ENCODE measurements at regions not wholly inside any gene's neighbourhood (a gene's known extent, or its start where the extent isn't known, plus 50 kb on each side); places are given as distances from the start of the nearest gene placed in this dataset.

- H3K4me3 ChIP-seq (ENCODE audit: low read depth, low read length): no peak overlapping the region
- DNase-seq (ENCODE audit: low read depth) (no peak), FAIRE-seq (no peak)
Measured at GRCh38 chr13:105972306-105972721, 563.1 kb downstream of the EFNB2 start.

DNA sequence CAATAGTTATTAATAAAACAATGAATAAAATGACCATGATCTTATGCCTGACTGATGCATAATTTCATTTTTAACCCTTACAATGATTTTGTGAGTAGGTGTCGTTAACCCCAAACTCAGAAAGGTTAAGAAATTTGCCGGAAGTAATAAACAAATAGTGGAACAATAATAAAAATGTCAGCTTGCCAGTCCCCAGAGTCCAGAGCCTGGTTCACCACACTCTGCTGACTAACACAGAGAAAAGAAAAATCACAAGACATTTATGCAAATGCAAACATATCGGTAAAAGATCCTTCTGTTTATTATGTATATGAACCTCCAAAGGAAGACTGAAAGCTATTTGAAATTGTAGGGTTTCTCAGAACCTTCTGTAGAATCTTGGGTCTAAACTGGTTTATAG lies 563.7 kb downstream of the EFNB2 start:
- TF ChIP-seq CTCF (IDR thresholded peaks at IDR 0.05; ENCODE audit: insufficient read depth, low read length, severe bottlenecking): no peak
- no peaks in the 10 kb centered on the region for H3K27me3 ChIP-seq (ENCODE audit: control insufficient read depth, insufficient read depth, low read length)
- H3K36me3 ChIP-seq (ENCODE audit: control insufficient read depth, insufficient read depth, low read length): no peaks in the 10 kb centered on the region
- DNase-seq (ENCODE audit: low read depth) (no peak), FAIRE-seq (no peak)
- H3K4me3 ChIP-seq (ENCODE audit: low read depth, low read length): no peak overlapping the region

More at GRCh38 chr13:105972306-105972721, 563.1 kb downstream of the EFNB2 start:
- Histone ChIP-seq H3K36me3 (ENCODE audit: control insufficient read depth, insufficient read depth, low read length) (no peaks in the 10 kb centered on the region), H3K27me3 (ENCODE audit: control insufficient read depth, insufficient read depth, low read length) (no peaks in the 10 kb centered on the region)
- TF ChIP-seq CTCF (IDR thresholded peaks at IDR 0.05; ENCODE audit: insufficient read depth, low read length, severe bottlenecking): no peak

DNA sequence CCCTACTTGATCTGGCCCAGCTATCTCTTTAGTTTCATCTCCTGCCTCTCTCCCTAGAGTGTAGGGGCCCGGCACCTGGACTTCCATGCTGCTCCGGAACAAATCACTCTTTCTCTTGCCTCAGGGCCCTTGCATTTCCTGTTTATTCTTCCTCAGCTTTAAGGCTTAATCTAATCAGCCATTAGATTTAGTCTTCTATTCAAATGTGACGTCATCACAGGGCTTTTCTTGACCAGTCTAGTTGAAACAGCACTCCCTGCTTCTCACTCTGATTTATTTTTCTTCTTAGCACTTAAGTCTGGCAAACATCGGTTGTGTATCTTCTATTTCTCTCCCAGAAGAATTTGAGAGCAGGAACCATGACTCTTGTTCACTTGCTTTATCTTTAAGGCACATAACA lies 564.1 kb downstream of the EFNB2 start:
- Histone ChIP-seq H3K36me3 (ENCODE audit: control insufficient read depth, insufficient read depth, low read length) (no peaks in the 10 kb centered on the region), H3K4me3 (ENCODE audit: low read depth, low read length) (no peak overlapping the region), H3K27me3 (ENCODE audit: control insufficient read depth, insufficient read depth, low read length) (no peaks in the 10 kb centered on the region)
- FAIRE-seq: no peak
- DNase-seq (ENCODE audit: low read depth): peak; percentile 39
- no peak for TF ChIP-seq CTCF (IDR thresholded peaks at IDR 0.05; ENCODE audit: insufficient read depth, low read length, severe bottlenecking)

DNA sequence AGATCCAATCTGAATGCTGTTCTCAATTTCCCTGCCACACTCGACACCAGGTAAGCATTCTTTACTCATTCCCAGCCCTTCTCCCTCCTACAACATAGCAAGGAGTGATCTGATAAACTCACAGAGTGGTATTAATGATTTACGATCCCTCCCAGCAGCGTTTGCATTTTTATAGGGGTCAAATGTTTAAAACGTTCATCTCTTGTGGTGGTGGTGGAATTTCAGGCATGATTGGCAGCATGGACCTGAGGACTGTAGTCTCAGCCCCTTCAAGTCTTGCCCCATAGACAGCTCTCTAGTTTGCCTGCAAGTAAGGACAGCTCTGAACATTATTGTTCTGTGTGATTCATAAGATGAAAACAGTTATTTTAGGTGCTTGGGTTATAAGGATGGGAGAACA lies 565.7 kb downstream of the EFNB2 start:
- no peak for TF ChIP-seq CTCF (IDR thresholded peaks at IDR 0.05; ENCODE audit: insufficient read depth, low read length, severe bottlenecking)
- FAIRE-seq (no peak), DNase-seq (ENCODE audit: low read depth) (no peak)
- Histone ChIP-seq H3K27me3 (ENCODE audit: control insufficient read depth, insufficient read depth, low read length) (no peaks in the 10 kb centered on the region), H3K36me3 (ENCODE audit: control insufficient read depth, insufficient read depth, low read length) (no peaks in the 10 kb centered on the region), H3K4me3 (ENCODE audit: low read depth, low read length) (no peak overlapping the region)

DNA sequence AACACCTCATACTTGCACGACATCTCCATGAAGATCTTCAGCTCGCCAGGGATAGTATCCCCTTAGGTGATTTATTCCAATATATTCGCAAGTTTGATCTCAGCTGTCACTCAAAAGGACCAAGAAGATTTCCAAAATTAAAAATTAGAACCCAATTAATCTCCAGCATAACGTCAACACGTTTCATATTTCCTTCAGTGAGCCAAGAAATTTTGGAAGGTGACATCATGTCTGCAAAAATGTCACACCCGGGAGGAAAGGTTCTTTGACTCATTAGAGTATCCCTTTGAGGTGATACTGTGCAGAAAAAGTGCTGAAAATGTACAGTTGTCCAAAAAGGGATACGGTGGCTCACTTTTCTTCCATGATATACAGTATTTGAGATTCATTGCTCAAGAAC lies 569.6 kb downstream of the EFNB2 start:
- Histone ChIP-seq H3K27me3 (ENCODE audit: control insufficient read depth, insufficient read depth, low read length) (no peaks in the 10 kb centered on the region), H3K4me3 (ENCODE audit: low read depth, low read length) (no peak overlapping the region), H3K36me3 (ENCODE audit: control insufficient read depth, insufficient read depth, low read length) (no peaks in the 10 kb centered on the region)
- TF ChIP-seq CTCF (IDR thresholded peaks at IDR 0.05; ENCODE audit: insufficient read depth, low read length, severe bottlenecking): no peak
- DNase-seq (ENCODE audit: low read depth): no peak
- FAIRE-seq: no peak

GRCh38 chr13:105962080-105962479 lies 573.4 kb downstream of the EFNB2 start:
- DNase-seq (ENCODE audit: low read depth) (no peak), FAIRE-seq (peak; percentile 73)
- no peak for TF ChIP-seq CTCF (IDR thresholded peaks at IDR 0.05; ENCODE audit: insufficient read depth, low read length, severe bottlenecking)
- Histone ChIP-seq H3K4me3 (ENCODE audit: low read depth, low read length) (no peak overlapping the region), H3K36me3 (ENCODE audit: control insufficient read depth, insufficient read depth, low read length) (no peaks in the 10 kb centered on the region), H3K27me3 (ENCODE audit: control insufficient read depth, insufficient read depth, low read length) (no peaks in the 10 kb centered on the region)
